Middle frontal gyrus (tissue), 1 donor: ENCODE measurements at regions not wholly inside any gene's neighbourhood (a gene's known extent, or its start where the extent isn't known, plus 50 kb on each side); places are given as distances from the start of the nearest gene placed in this dataset.

Source experiments
- DNase-seq: peaks from one replicate; pipeline ENCODE4 v3.0.0-alpha.2; 2015; ENCODE audit warnings: low spot score; ENCODE audit errors: extremely low spot score

DNA sequence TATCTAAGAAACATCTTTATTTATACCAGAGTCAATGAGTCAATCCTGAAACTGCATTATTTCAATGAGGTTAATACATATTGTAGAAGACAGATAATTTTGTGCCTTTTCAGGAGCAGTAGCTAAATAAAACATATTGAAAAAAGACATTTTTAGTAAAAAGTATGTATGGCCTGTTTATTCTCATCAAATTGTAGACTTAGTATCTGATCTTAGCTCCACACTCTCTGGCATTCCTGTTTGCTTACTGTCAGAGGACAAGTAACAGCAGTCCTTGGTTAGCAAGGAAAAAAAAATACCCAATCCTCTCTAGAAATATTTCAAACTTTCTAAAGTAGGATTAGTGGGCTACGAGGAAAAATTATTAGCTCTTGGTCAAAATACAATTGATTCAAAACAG is 50.5 kb upstream of the GUCY1A1 start:
- no peak for DNase-seq

DNA sequence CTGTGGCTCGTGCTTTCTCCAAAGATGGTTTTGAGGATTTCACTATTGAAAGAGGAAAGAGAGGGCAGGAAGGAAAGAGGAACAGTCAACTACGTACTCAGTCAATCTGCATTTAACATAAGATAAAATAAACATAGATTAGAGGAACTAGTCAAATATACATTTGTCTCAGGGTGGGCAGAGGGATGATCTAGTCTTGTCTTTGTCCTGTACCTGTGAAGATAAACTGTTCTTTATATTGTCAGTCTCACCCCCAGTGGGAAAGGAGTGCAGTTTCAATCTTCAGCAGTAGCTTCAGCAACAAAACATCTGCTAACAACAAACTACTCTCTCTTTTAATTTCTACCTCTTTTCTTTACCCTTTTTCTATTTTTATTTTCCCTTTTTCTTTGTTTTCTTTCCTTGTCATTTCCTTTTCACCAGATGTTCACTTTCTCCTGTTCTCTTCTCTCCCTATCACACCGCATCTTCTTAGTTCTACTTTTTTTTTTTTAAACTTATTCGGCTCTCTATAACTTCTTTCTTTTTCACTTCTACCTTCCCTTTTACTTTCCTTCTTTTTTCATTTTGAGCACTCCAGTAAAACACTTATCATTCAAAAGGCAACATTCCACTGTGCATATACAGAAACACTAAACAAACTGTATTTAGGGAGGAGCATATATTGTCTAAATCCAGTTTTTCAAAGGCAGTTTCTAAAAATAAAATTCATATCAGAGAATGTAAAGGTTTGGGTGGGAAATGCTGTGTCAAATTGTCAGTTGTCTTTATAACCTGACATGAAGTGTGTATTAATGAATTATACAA is 51.4 kb upstream of the GUCY1A1 start:
- no peak for DNase-seq

DNA sequence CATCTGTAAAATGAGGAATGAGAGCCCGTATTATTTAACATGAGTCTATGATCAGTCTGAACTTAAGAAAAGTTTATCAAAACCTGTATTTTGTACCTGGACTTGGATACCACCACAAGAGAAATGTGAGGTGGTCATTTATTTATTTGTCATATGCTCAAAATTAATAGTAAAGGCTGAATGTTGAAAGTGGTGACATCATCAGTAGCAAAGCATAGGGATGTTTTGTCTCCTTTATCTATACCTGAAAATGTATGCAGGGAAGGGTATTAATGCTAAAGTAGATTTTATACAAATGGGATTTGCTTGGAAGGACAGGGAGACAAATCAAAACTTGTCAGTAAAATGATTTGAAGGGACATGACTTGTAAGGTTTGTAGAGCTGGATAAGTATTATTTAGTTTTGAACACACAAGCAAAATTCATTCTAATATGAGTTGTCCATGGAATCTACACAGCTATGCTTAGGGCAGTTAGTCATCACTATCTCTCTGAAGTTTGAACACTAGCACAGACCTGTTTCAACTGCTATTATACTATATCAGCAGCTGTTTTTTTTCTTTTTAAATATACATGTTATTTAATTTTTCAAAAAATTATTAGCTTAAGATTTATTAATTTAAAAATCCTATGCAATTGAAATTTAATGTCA is 52.4 kb upstream of the GUCY1A1 start:
- no peak for DNase-seq

DNA sequence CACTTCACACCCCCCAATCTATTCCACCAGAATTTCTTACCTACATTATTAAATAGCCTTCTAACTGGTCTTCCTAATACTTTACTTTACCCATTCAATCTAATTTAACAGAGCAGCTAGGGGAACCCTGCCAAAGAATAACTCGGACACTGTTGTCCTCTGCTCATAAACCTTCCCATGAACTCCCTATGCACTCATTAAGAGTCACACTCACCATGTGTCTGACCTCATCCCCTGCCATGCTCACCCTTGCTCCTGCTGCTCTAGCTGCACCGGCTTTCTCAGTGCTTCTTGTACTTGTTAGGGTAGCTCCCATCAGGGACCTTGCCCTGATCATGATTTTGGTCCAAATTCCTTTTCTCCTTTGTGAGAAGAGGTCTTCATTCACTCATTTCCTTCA is 54.6 kb upstream of the GUCY1A1 start:
- DNase-seq: no peak

DNA sequence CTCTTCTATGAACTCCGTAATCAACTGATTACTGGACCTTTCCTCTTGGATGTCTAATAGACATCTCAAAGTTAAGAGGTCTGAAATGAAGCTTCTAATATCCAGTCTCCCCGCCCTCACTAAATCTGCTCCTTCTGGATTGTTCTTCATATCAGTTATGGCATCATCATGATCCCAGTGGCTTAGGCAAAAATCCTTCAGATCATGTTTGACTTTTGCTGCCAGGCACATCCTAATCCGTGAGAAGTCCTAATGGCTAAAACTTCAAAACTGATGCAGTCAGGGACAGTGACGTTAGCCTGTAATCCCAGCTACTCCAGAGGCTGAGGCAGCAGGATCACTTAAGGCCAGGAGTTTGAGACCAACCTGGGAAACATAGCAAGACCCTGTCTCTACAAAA is 55.1 kb upstream of the GUCY1A1 start:
- DNase-seq: no peak

DNA sequence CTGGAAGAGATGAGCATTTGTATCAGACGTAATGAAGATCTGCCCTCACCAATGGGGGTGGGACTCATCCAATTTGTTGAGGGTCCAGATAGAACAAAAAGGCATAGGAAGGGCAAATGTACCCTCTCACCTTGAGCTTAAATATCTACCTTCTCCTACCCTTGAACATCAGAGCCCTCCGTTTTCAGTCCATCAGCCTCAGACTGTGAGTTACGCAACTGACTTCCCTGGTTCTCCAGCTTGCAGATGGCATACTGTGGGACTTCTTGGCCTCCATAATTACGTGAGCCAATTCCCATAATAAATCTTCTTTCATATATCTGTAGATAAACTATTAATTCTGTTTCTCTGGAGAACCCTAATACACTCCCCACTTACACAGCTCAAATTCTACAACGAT is 56.5 kb upstream of the GUCY1A1 start:
- no peak for DNase-seq

DNA sequence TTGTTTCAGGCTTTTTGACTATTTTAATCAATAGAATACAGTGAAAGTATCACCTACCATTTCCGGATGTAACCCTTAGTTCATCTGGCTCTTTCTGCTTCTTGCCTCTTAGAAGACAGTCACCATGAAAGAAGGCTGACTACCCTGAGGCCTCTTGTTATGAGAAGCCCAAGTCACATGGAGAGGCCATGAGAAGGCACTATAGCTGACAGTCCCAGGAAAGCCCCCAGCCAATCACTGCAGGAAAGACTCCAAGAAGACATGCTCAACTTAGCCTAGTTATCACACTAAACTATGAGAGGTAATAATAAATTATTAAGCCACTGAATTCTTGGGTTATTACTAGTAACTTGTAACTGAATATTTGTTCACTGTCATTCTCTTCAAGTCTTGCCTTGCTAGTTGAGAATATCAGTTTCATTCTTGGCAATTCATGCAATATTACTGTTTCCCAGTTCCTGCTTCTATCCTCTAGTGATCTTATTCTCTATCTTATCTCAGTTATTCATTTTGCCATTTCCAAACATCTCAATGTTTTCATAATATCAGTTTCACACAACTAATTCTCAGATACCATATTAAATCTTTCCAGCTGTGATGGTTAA is 57.1 kb upstream of the GUCY1A1 start:
- DNase-seq: no peak

DNA sequence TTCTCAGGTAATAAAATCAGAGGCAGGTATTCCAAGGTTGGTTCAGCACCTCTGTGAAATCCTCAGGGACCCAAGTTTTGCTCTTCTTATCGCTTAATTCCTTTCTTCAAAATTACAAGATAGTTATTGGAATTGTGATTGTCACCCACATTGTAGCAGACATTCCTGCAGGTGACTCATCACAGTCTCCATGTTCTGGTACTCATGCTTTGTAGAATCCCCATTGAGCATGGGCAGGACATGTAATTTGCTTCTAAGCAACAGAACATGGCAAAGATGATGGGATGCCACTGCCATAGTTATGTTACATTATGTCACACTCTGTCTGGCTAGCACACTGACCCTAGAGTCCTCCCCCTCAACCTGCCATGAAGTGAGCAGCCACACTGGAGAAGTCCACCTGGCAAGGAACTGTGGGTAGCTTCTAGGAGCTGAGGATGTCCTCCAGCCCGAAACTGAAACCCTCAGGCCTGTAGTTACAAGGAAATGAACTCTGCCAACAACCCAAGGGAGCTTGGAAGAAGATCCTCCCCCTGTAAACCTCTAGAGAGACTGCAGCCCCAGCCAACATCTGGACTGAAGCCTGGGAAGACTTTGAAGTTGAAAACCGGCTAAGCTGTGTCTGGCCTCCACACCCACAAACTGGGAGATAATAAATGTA is 58.3 kb upstream of the GUCY1A1 start:
- no peak for DNase-seq

DNA sequence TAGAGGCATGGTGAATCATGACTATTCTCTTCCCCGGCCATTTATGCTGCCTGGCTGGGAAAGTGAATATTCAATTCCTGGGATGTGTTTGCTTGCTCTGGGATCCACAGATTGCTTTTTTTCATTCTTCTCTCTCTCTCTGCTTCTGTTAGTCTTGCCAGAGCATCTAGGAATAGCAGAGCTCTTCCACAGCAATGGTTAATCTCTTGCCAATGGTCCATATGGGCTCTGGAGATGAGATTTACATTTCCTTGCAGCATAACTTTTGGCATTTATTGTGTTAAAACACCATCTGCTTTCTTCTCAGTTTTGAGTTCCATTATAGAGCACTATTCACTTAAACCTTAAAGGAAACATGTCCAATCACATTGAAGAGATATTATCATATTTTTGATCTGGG is 59.2 kb upstream of the GUCY1A1 start:
- peak; percentile 12 for DNase-seq

DNA sequence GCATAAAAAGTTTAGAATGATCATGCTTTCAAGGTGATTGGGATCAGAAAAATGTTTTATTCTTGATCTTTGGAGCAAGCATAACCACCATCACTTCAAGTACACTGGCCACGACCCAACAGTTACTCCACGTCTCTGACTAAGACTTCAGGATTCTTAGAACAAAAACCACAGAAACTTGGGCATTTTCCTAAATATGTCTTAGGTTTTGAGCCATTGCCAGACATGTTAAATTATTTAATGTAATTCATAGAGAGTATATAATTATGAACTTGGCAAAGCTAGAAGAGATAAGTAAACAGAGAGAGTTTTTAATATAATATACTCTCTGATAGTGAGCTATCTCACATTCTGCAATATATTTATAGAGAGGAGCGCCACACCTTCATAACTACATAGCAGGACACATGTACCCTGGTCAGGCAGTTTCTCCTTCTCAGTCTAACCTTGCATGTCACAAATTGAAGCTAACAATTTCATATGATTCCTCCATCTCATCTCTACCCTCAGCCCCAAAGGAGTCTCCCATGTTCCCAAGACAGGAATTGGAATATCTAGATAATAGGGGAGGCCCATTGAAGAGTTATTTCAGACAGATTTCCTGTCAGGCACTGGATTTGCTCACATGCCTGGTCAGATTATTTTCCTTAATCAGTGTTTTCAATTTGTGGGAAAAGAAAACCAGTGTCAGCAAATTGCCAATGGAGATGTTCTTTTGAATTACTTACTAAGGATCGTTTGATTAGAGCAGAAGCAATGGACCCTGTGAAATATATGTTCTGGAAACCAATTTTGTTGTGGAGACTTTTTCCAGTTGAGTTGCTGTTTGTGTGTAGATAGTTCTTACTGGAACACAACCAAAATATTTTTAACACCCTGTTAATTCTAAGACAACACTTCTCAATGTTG is 61.7 kb upstream of the GUCY1A1 start:
- no peak for DNase-seq

DNA sequence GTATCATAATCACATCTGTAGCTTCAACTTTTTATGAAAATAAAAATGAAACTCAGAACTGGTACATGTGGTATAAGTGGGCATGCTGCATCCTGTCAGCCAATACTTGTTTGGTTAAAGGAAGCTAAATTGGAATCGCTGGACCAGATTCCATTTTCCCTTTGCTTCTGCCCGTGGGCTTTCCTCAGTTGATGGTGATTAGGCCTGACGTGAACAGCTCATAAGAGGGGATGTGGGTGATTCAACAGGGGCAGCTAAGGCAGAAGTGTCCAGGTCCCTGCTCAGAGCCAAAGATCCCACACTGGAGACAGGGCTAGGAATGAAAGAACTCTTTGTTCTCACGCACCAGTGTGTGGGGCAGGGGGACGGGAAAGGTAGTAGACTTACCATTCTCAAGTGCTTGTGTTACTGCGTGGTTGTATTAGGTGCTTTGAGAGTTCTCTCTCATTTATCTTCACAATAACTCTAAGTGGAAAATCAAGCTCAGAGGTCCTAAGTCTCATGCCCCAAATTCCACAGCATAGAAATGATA is 63.2 kb upstream of the GUCY1A1 start:
- DNase-seq: no peak

DNA sequence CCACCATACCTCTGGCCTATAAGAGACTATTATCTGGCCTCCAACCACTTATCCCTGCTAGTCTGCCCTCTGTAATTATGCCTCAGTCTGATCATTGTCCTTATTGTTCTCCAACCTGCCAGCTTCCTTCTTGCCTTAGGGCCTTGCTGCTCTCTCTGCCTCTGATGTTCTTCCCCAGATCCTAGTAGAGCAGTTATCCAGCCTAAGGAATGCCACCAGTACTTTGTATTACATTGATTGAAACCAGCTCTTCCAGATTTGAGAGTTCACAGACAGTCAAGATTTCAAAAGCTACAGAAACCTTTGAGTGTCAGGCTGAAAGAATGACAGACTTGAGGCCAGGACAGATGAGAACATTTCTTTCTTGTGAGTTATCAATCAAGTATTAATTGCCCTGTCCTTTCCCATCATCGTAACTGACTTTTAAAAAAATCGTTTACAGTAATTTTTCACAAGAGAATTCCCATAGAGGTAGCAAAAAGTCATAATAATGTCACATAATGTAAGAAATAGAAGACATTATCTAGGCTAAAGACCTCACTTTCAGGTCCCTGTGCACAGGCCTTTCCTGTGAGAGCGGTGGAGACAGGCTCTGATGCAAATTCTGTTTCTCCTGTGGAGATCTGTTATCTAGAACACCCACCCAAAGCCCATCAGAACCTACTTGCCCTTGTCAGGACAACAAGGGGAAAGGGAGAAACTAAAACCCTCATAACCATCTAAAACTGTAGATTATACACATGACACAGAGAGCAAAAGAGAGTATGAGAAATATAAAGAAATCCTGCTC is 64.1 kb upstream of the GUCY1A1 start:
- DNase-seq: no peak

DNA sequence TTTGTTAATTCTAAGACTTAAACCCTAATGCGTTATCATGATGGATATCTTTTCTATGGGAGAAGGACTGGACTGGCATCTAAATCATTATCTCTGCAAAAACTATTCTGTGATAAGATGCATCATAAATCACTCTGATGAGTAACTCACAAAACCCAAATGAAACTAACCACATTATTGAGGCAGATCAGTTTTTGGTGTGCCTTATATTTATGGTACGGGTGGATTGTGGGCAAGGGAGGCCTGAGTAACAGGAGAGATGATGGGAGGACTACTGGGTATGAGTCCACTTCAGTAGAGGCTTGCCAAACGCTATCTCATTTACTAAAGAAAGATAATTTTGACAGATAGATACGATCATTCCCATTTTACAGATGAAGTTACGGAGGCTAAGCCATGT is 66.4 kb upstream of the GUCY1A1 start:
- DNase-seq: no peak

DNA sequence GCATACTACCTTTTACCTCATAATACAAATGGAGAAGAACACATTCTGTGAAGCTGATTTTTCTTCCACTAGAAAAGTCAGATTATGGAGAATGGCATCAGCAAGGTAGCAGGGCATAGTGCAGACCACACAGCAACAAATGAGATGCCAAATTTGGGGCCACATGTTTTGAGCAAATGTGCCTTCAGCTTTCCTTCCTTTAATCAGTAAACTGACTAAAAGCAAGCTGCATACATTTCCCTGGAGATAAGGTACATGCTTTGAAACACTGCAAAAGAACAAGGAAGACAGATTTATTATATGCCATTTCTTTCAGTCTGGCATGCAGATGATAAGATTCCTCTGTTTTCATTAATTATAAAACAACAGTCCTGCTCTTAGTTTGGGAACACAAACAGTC is 67.1 kb upstream of the GUCY1A1 start:
- DNase-seq: no peak

DNA sequence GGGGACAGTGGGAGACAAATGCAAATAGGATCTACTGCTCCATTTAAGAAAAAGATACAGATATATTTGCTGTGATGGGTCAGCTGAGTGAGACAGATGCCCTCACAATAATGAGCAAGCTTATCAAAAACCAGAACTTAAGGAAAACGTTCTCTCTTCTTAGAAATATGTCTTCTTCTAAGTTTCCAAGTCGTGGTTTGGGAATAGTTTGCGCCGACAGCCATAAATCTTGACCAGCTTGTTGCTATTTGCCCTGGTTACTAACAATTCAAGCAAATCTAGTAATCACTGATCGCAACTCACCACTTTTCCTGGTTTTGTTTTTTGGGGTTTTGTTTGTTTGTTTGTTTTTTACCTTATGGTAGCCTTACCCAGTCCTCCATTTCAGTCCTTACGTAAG is 67.6 kb upstream of the GUCY1A1 start:
- no peak for DNase-seq

DNA sequence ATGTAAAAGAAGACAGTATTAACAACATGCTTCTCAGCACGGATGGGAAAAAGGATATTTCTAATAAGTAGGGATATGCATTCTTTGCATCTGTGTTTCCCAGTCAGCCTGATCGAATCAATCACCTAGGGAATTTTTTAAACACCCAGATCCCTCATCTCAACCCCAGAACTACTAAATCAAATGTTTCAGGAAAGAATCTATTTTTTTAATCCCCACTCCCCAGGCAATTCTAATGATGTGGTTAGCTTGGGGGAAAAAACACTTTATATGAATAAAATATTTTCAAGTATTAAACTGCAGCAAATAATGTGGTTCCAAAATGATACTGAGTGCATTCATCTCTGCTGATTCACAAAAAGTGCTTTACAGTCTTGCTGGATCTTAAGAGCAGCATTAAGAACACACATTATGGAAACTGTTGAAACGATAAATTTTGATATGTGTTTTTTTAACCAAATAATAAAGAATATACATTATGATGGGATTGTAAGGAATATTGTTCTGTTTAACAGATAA is 68.7 kb upstream of the GUCY1A1 start:
- no peak for DNase-seq

DNA sequence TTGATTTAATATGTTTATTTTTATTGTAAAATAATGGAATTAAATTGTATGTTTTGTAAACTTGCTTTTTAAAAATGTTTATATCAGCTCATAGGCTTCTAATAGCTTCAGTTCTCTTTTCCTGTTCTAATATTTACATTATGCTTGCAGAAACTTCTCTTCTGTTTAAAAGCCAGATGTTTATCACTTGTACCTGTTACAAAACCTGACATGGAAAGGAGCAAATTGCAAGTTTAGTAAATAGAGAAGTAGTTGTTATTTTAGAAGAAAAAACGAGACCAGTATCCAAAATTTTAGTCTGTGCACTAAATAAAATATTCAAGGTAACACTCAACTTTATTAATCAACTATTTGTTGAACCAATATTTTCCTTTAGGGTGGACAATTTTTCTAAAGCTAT is 69.4 kb upstream of the GUCY1A1 start:
- no peak for DNase-seq

DNA sequence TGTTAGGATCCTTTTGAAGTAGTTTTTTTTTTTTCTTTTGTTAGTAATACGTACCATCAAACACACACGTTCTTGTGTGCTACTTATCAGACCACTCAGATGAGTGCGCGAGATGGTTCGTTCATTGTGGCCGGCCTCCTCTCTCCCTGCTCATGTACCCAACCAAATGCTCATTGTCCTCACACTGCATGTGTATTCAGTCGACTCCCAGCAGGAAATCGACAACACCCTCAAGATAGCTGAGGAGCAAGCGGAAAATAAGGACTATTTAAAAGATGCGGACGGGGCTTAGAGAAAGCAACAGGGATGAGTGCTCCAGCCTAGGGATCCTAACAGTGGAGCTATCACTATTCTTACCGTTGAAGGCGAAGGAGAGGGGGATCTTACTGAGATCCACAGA is 72.9 kb upstream of the GUCY1A1 start:
- DNase-seq: no peak

DNA sequence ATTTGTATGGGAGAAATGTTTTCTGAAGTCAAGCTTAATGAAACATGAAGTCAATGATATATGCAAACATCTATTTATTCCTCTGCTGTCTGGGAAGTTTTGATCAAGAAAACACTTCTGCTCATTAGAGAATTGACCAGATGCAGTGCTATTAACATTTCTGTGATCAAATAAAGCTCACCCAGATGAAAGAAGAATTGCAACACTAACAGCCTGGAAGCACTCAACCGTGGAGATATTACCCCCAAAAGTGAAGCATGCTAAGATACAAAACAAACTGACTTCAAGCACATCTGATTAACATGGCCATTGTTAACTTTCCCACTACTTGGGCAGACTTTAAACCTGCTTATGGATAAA is 73.7 kb upstream of the GUCY1A1 start:
- DNase-seq: no peak
